Epithelial cell of proximal tubule (primary cell): ENCODE measurements at regions not wholly inside any gene's neighbourhood (a gene's known extent, or its start where the extent isn't known, plus 50 kb on each side); places are given as distances from the start of the nearest gene placed in this dataset.

ENCODE experiments used
- DNase-seq: peaks from one replicate; pipeline ENCODE4 v3.0.0-alpha.2; 2011; ENCODE audit warnings: low read depth
- H3K4me3 ChIP-seq: 2 replicates; pipeline ENCODE4 v1.5.1; 2011; ENCODE audit warnings: low read depth, mild to moderate bottlenecking, low read length
- CTCF ChIP-seq: conservative IDR thresholded peaks from 2 replicates; pipeline ENCODE4 v1.5.1; 2012; ENCODE audit warnings: low read depth, mild to moderate bottlenecking, low read length

- H3K4me3 ChIP-seq: no peak overlapping the region
- peak; percentile 9 for DNase-seq
- no peak for TF ChIP-seq CTCF
Observed at GRCh38 chr5:167769846-167770413, 521.5 kb upstream of the WWC1 start.

- TF ChIP-seq CTCF: no peak
- no peak for DNase-seq
Observed at GRCh38 chr5:167770461-167770860, 521.0 kb upstream of the WWC1 start.

DNA sequence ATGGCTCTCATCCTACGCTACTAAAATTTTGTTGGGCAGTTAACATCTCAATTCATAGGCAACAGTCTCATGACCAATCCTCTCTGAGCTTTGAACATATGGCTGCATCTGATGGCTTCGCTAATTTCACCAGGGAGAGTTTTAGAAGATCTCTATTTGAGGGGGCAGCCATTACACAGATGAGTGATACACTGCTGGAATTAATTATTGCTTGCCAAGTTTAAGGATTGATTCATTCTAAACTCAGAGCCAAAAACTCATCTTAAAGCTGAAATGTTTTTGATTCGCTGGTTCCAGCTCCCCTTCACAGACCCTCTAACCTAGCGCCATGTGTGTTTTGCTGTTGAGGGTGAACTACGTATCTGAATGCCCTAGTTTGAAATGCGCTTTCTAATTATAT, 519.9 kb upstream of the WWC1 start:
- no peak for TF ChIP-seq CTCF
- H3K4me3 ChIP-seq: no peak overlapping the region
- DNase-seq: no peak

More at GRCh38 chr5:167770461-167770860, 521.0 kb upstream of the WWC1 start:
- H3K4me3 ChIP-seq: no peak overlapping the region

DNA sequence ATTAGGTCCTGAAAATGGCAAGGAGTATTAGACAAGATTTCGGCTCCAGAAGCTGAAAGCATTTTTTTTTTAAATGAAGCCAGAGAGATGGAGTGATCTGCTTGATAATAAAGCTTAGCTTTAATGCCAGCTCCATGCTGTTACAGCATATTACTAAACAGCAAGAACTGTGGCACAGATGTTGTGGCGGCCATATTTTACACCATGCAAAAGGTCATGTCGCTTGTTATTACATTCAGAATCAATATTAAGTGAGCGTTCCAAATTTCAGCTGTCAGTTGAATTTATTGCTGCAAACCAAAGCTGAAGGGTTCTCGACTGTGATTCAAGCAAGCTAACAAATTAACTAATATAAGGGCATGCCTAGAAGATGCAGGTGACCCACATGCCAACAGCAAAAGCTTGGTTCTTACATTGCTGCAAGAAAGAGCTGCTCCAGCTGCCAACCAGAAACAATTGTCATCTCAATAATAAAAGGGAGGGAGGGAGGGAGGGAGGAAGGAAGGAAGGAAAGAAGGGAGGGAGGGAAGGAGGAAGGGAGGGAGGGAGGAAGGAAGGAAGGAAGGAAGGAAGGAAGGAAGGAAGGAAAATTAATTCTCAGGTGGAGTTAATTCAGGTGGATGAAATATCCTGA, 517.7 kb upstream of the WWC1 start:
- DNase-seq: no peak
- TF ChIP-seq CTCF: no peak
- no peak overlapping the region for H3K4me3 ChIP-seq

- no peak for DNase-seq
- no peak overlapping the region for H3K4me3 ChIP-seq
- TF ChIP-seq CTCF: no peak
Observed at GRCh38 chr5:167777746-167778145, 513.7 kb upstream of the WWC1 start.

DNA sequence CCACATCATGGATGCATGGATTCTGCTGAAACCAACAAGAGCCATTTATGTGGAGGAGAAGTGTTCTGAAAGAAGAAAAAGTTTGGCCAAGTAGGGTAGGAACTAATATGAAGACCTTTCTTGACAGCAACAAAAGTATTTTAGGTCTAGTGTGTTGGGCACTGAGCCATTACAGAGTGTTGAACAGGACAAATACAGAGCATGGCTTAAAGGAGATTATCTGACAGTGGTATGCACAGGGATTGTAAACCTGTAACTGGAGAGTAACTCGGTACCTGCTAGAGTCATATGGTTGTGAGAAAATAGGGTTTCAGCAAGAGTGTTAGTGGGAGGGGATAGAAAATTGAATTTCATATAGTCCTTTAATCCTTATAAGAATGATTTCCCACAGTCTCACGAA, 513.2 kb upstream of the WWC1 start:
- no peak overlapping the region for H3K4me3 ChIP-seq
- DNase-seq: no peak
- no peak for TF ChIP-seq CTCF

DNA sequence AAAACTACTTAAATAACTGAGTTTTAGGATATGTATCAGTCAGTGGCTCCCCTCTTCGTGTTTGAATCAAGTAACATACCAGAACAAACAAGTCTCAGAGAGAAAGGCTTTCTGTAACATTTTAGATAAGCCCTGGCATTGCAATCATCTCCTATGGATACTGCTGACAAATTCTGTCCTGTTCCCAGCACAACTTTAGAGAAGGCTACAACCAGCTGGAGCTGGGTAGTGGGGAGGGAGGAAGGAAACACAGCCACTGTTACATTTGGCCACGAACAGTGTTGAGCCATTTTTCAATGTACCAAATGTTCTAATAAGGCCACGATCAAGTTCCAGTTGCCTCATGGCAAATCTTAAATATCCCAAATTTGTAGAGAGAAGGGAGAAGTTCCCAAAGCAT, 511.8 kb upstream of the WWC1 start:
- TF ChIP-seq CTCF: no peak

More for the DNA sequence above, 511.8 kb upstream of the WWC1 start:
- DNase-seq: no peak
- no peak overlapping the region for H3K4me3 ChIP-seq
